ENCODE measurements at regions not wholly inside any gene's neighbourhood (a gene's known extent, or its start where the extent isn't known, plus 50 kb on each side); places are given as distances from the start of the nearest gene placed in this dataset.

DNA sequence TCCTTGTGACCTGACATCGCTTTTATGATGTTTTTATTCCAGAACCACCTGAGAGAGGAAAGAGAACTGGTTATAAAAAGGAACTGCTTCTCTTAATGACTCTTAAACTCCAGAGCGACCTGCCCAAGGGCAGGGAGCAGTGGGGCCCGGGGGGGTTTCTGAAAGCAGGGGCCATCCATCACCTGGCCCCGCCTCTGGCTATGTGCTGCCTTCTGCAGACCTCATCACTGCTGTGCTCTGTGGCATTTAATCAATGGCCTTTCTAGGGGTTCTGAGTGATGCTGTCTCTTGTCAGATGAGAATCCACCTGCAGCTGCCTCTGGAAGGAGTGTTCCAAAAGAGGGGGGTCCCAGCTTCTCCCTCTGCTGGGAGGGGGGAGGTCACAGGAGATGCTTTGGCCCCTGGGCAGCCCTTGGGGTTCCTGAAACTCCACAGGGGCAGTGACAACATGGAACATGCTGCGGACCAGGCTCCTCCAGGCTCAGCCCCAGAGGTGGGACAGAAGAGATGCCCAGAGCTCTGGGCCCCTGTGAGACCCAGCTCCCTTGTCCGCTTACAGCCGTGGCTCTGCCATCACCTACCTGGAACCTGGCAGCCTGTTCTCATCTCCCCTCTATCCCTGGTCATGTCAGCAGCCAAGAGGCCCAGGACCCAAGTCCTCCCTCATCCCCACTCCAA is 177.1 kb upstream of the SULF2 start:
- TF ChIP-seq CTCF (IDR thresholded peaks at IDR 0.05) (no peak), POLR2A (IDR thresholded peaks at IDR 0.05; ENCODE audit: low read depth) (no peak), POLR2AphosphoS5 (IDR thresholded peaks at IDR 0.05) (no peak), EP300 (IDR thresholded peaks at IDR 0.05) (no peak)
